H1 (cell line): ENCODE measurements at regions not wholly inside any gene's neighbourhood (a gene's known extent, or its start where the extent isn't known, plus 50 kb on each side); places are given as distances from the start of the nearest gene placed in this dataset.

Experiments used
- CHD1 ChIP-seq: IDR thresholded peaks from 2 replicates; pipeline ENCODE4 v1.6.1; 2012; ENCODE audit warnings: low read depth, low read length, improper control_type of control experiment
- KDM5A ChIP-seq: fragments of 200-600 bp; IDR thresholded peaks from 2 replicates; pipeline ENCODE4 v1.7.1; 2012; ENCODE audit warnings: mild to moderate bottlenecking, low read length, inconsistent platforms, mixed read lengths
- TAF7 ChIP-seq: optimal IDR thresholded peaks from 2 replicates; pipeline ENCODE3; 2011; ENCODE audit warnings: low read depth, mild to moderate bottlenecking, inconsistent platforms, low read length, moderate library complexity, borderline replicate concordance
- TEAD4 ChIP-seq: IDR thresholded peaks from 2 replicates; pipeline ENCODE4 v1.6.1; 2012; ENCODE audit warnings: low read depth, low read length, inconsistent platforms, mixed read lengths

DNA sequence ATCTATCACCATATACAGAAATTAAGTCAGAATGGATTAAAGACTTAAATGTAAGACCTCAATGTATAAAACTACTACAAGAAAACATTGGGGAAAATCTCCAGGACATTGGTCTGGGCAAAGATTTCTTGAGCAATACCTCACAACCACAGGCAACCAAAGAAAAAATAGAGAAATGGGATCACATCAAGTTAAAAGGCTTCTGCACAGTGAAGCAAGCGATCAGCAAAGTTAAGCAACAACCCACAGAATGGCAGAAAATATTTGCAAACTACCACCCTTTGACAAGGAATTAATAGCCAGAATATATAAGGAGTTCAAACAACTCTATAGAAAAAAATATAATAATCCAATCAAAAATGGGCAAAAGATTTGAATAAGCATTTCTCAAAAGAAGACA, 236.9 kb upstream of the EMCN start (continued):
- TF ChIP-seq TAF7, result no peak
- no peak for TF ChIP-seq CHD1
- TF ChIP-seq KDM5A, result no peak
- TF ChIP-seq TEAD4, result no peak
